ENCODE measurements at regions not wholly inside any gene's neighbourhood (a gene's known extent, or its start where the extent isn't known, plus 50 kb on each side); places are given as distances from the start of the nearest gene placed in this dataset.

GRCh38 chr14:106509176-106509575, 982.8 kb downstream of the TMEM121 start:
- TF ChIP-seq CTCF (conservative IDR thresholded peaks at IDR 0.05; ENCODE audit: low read depth in 2 of 2) (no peak), POLR2AphosphoS5 (IDR thresholded peaks at IDR 0.05; ENCODE audit: low read depth) (no peak), CREB1 (CRISPR knock-in tag; IDR thresholded peaks at IDR 0.05; ENCODE audit: low read depth) (no peak), REST (IDR thresholded peaks at IDR 0.05; ENCODE audit: unreplicated experiment) (no peak), NANOG (IDR thresholded peaks at IDR 0.05; ENCODE audit: borderline replicate concordance) (no peak)
